Peyer's patch (tissue), 4 donors: ENCODE measurements at regions not wholly inside any gene's neighbourhood (a gene's known extent, or its start where the extent isn't known, plus 50 kb on each side); places are given as distances from the start of the nearest gene placed in this dataset.

ENCODE experiments used
- POLR2A ChIP-seq, 2 donors: fragments of 450-650 bp; IDR thresholded peaks; one replicate each; pipeline ENCODE4 v1.5.1; 2017; ENCODE audit warnings: antibody characterized with exemption in 2 of 2, mild to moderate bottlenecking in 2 of 2, moderate library complexity in 2 of 2
- TF ChIP-seq, protein P1 (sequence below), 6 experiments: fragments of 450-650 bp in 4 of 6; fragments of 200-600 bp in 2 of 6; sonication (generic) in 1 of 6; IDR thresholded peaks; one replicate each; pipeline ENCODE4 v1.5.1; 2017 to 2019; ENCODE audit warnings: antibody characterized with exemption in 6 of 6, mild to moderate bottlenecking in 3 of 6, moderate library complexity in 1 of 6

DNA sequence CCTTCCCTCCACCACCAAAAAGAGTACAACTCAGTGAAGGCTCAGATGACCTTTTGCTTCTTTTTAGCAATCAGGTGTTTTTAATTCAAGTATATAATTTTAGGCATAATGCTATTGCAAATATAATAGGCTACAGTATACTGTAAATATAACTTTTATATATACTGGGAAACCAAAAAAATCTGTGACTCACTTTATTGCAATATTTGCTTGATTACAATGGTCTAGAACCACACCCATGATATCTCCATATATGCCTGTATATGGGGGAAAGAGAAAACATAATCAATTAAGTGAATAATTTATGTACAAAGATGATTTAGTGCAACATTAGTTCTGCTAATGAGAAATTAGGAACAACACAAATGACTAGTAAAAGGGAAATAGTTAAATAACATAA lies 134.3 kb downstream of the TLE3 start:
- TF ChIP-seq, protein P1, sequence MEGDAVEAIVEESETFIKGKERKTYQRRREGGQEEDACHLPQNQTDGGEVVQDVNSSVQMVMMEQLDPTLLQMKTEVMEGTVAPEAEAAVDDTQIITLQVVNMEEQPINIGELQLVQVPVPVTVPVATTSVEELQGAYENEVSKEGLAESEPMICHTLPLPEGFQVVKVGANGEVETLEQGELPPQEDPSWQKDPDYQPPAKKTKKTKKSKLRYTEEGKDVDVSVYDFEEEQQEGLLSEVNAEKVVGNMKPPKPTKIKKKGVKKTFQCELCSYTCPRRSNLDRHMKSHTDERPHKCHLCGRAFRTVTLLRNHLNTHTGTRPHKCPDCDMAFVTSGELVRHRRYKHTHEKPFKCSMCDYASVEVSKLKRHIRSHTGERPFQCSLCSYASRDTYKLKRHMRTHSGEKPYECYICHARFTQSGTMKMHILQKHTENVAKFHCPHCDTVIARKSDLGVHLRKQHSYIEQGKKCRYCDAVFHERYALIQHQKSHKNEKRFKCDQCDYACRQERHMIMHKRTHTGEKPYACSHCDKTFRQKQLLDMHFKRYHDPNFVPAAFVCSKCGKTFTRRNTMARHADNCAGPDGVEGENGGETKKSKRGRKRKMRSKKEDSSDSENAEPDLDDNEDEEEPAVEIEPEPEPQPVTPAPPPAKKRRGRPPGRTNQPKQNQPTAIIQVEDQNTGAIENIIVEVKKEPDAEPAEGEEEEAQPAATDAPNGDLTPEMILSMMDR (IDR thresholded peaks at IDR 0.05): no peak
- TF ChIP-seq POLR2A (IDR thresholded peaks at IDR 0.05): no peak
